ENCODE measurements at regions not wholly inside any gene's neighbourhood (a gene's known extent, or its start where the extent isn't known, plus 50 kb on each side); places are given as distances from the start of the nearest gene placed in this dataset.

- DNase-seq (ENCODE audit: low spot score): no peak
Observed at GRCh38 chr20:51158226-51158625, 135.3 kb upstream of the KCNG1 start.

GRCh38 chr20:51156041-51156982, 133.4 kb upstream of the KCNG1 start:
- no peak for DNase-seq (ENCODE audit: low spot score)

- no peak for DNase-seq (ENCODE audit: low spot score)
Observed at GRCh38 chr20:51154708-51155690, 132.1 kb upstream of the KCNG1 start.

- no peak for DNase-seq (ENCODE audit: low spot score)
Observed at GRCh38 chr20:51153867-51154707, 131.2 kb upstream of the KCNG1 start.

- no peak for DNase-seq (ENCODE audit: low spot score)
Observed at GRCh38 chr20:51148941-51149340, 126.0 kb upstream of the KCNG1 start.

- no peak for DNase-seq (ENCODE audit: low spot score)
Observed at GRCh38 chr20:51144476-51144875, 121.6 kb upstream of the KCNG1 start.

- no peak for DNase-seq (ENCODE audit: low spot score)
Observed at GRCh38 chr20:51143652-51144051, 120.7 kb upstream of the KCNG1 start.

GRCh38 chr20:51142448-51142847, 119.5 kb upstream of the KCNG1 start:
- DNase-seq (ENCODE audit: low spot score): no peak

- DNase-seq (ENCODE audit: low spot score): no peak
Observed at GRCh38 chr20:51140671-51141070, 117.8 kb upstream of the KCNG1 start.

GRCh38 chr20:51139891-51140290, 117.0 kb upstream of the KCNG1 start:
- no peak for DNase-seq (ENCODE audit: low spot score)

GRCh38 chr20:51138576-51138975, 115.7 kb upstream of the KCNG1 start:
- DNase-seq (ENCODE audit: low spot score): no peak

GRCh38 chr20:51137461-51137860, 114.6 kb upstream of the KCNG1 start:
- DNase-seq (ENCODE audit: low spot score): no peak

- no peak for DNase-seq (ENCODE audit: low spot score)
Observed at GRCh38 chr20:51135926-51136715, 113.2 kb upstream of the KCNG1 start.

- no peak for DNase-seq (ENCODE audit: low spot score)
Observed at GRCh38 chr20:51134405-51134804, 111.5 kb upstream of the KCNG1 start.

- DNase-seq (ENCODE audit: low spot score): no peak
Observed at GRCh38 chr20:51132279-51132678, 109.4 kb upstream of the KCNG1 start.

GRCh38 chr20:51131811-51132210, 108.9 kb upstream of the KCNG1 start:
- no peak for DNase-seq (ENCODE audit: low spot score)

GRCh38 chr20:51129147-51129776, 106.4 kb upstream of the KCNG1 start:
- no peak for DNase-seq (ENCODE audit: low spot score)

GRCh38 chr20:51128198-51128597, 105.3 kb upstream of the KCNG1 start:
- peak; percentile 70 for DNase-seq (ENCODE audit: low spot score)

- no peak for DNase-seq (ENCODE audit: low spot score)
Observed at GRCh38 chr20:51127713-51128112, 104.8 kb upstream of the KCNG1 start.

GRCh38 chr20:51126337-51126736, 103.4 kb upstream of the KCNG1 start:
- no peak for DNase-seq (ENCODE audit: low spot score)
